Astrocyte (in vitro differentiated cells and primary cell): ENCODE measurements at regions not wholly inside any gene's neighbourhood (a gene's known extent, or its start where the extent isn't known, plus 50 kb on each side); places are given as distances from the start of the nearest gene placed in this dataset.
"Not testable (repeated sequence)": the region's sequence is repeated elsewhere in the genome, so short reads cannot be mapped to it uniquely, and the experiment has no call there.

Experiments used
- EZH2 ChIP-seq: IDR thresholded peaks from 2 replicates; pipeline ENCODE4 v1.6.1; 2012; ENCODE audit warnings: mild to moderate bottlenecking, low read length, inconsistent platforms; ENCODE audit not compliant: insufficient read depth
- TF ChIP-seq, protein P1 (sequence below): IDR thresholded peaks from 2 replicates; pipeline ENCODE4 v1.5.1; 2011; ENCODE audit warnings: low read depth, mild to moderate bottlenecking, inconsistent platforms, low read length, moderate library complexity; ENCODE audit not compliant: insufficient read depth

DNA sequence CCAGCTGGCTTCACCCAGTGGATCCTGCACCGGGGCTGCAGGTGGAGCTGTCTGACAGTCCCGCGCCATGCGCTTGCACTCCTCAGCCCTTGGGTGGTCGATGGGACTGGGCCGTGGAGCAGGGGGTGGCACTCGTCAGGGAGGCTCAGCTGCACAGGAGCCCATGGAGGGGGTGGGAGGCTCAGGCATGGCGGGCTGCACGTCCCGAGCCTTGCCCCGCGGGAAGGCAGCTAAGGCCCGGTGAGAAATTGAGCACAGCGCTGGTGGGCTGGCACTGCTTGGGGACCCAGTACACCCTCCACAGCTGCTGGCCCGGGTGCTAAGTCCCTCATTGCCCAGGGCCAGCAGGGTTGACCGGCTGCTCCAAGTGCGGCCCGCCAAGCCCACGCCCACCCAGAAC is 97.0 kb upstream of the GPR6 start:
- TF ChIP-seq, protein P1, sequence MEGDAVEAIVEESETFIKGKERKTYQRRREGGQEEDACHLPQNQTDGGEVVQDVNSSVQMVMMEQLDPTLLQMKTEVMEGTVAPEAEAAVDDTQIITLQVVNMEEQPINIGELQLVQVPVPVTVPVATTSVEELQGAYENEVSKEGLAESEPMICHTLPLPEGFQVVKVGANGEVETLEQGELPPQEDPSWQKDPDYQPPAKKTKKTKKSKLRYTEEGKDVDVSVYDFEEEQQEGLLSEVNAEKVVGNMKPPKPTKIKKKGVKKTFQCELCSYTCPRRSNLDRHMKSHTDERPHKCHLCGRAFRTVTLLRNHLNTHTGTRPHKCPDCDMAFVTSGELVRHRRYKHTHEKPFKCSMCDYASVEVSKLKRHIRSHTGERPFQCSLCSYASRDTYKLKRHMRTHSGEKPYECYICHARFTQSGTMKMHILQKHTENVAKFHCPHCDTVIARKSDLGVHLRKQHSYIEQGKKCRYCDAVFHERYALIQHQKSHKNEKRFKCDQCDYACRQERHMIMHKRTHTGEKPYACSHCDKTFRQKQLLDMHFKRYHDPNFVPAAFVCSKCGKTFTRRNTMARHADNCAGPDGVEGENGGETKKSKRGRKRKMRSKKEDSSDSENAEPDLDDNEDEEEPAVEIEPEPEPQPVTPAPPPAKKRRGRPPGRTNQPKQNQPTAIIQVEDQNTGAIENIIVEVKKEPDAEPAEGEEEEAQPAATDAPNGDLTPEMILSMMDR, result not testable (repeated sequence)
- not testable (repeated sequence) for TF ChIP-seq EZH2
